Right lobe of liver (tissue), 4 donors: ENCODE measurements at regions not wholly inside any gene's neighbourhood (a gene's known extent, or its start where the extent isn't known, plus 50 kb on each side); places are given as distances from the start of the nearest gene placed in this dataset.

ENCODE experiments used
- CTCF ChIP-seq, 4 donors: fragments of 200-600 bp in 3 of 4; fragments of 450-650 bp in 1 of 4; IDR thresholded peaks; one replicate each; pipeline versions ENCODE4 v1.5.1 to v1.8.0; 2016 to 2022; ENCODE audit warnings: antibody characterized with exemption in 4 of 4, mild to moderate bottlenecking in 2 of 4
- POLR2A ChIP-seq: fragments of 450-650 bp; IDR thresholded peaks from one replicate; pipeline ENCODE4 v1.6.1; 2017; ENCODE audit warnings: antibody characterized with exemption, mild to moderate bottlenecking
- donor health status: DM: no; HTN: no; CAD: no.
- donor health status: DM: no; HTN: no; CAD: no.
- donor health status: DM: no; HTN: yes; CAD: no.

- TF ChIP-seq POLR2A, result no peak
- no peak for TF ChIP-seq CTCF (IDR thresholded peaks at IDR 0.05)
Measured at GRCh38 chr1:37317870-37318467, 156.4 kb upstream of the ZC3H12A start.
